HUES48 (cell line): ENCODE measurements at regions not wholly inside any gene's neighbourhood (a gene's known extent, or its start where the extent isn't known, plus 50 kb on each side); places are given as distances from the start of the nearest gene placed in this dataset.

ENCODE experiments used
- H3K27ac ChIP-seq: one replicate; pipeline ENCODE4 v1.7.0; 2013; ENCODE audit warnings: low read depth, low read length, inconsistent platforms
- H3K27me3 ChIP-seq: 2 replicates; pipeline ENCODE4 v1.6.1; 2013; ENCODE audit warnings: mild to moderate bottlenecking, low read length; ENCODE audit not compliant: control insufficient read depth, insufficient read depth
- H3K36me3 ChIP-seq: 2 replicates; pipeline ENCODE4 v1.6.1; 2013; ENCODE audit warnings: low read length; ENCODE audit not compliant: control insufficient read depth, insufficient read depth
- H3K4me1 ChIP-seq: 2 replicates; pipeline ENCODE4 v1.6.1; 2013; ENCODE audit warnings: mild to moderate bottlenecking, low read length; ENCODE audit not compliant: control insufficient read depth, insufficient read depth
- H3K4me3 ChIP-seq: 2 replicates; pipeline ENCODE4 v1.5.1; 2013; ENCODE audit warnings: mild to moderate bottlenecking, low read depth, low read length
- H3K9ac ChIP-seq: 2 replicates; pipeline ENCODE4 v1.6.1; 2013; ENCODE audit warnings: mild to moderate bottlenecking, low read depth, low read length, moderate library complexity
- H3K9me3 ChIP-seq: 2 replicates; pipeline ENCODE4 v1.6.1; 2013; ENCODE audit warnings: low read length; ENCODE audit not compliant: control insufficient read depth, insufficient read depth

GRCh38 chr12:114302606-114303315 is 103.2 kb downstream of the TBX5 start:
- Histone ChIP-seq H3K27ac (no peak overlapping the region), H3K4me1 (peaks cover 5% of the 10 kb centered on the region; the same call in 1 of the 2 replicates), H3K9me3 (no peaks in the 10 kb centered on the region), H3K9ac (no peak overlapping the region), H3K27me3 (no peaks in the 10 kb centered on the region), H3K36me3 (no peaks in the 10 kb centered on the region), H3K4me3 (no peak overlapping the region)

DNA sequence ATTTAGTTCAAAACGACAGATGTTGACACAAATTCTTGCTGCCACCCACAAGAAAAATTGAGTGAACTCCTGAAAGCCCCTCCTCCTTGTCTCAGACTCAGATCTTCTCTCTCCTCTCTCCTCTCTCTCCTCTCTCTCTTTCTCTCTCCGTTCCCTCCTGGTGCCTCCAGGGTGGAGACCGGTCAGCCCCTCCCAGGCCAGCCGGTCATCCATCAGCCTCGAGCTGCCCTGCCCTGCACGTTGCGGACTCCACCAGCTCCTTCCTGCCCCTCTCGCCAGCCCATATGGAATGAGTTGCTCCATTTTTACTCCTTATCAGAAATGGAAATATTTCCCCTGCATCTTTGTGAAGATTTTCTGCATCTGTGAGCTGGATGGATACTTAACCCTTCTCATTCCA is 103.8 kb downstream of the TBX5 start:
- Histone ChIP-seq H3K9me3 (no peaks in the 10 kb centered on the region), H3K4me3 (no peak overlapping the region), H3K27ac (no peak overlapping the region), H3K4me1 (peaks cover 5% of the 10 kb centered on the region; the same call in 1 of the 2 replicates), H3K27me3 (no peaks in the 10 kb centered on the region), H3K36me3 (no peaks in the 10 kb centered on the region), H3K9ac (no peak overlapping the region)

- Histone ChIP-seq H3K9ac (no peak overlapping the region), H3K9me3 (0 out of 2 replicates have a peak, but pooled peaks cover 10% of the 10 kb centered on the region), H3K27me3 (no peaks in the 10 kb centered on the region), H3K4me3 (no peak overlapping the region), H3K36me3 (no peaks in the 10 kb centered on the region), H3K4me1 (no peaks in the 10 kb centered on the region), H3K27ac (no peak overlapping the region)
These were observed 111.7 kb downstream of the TBX5 start for GRCh38 chr12:114294303-114294685.

DNA sequence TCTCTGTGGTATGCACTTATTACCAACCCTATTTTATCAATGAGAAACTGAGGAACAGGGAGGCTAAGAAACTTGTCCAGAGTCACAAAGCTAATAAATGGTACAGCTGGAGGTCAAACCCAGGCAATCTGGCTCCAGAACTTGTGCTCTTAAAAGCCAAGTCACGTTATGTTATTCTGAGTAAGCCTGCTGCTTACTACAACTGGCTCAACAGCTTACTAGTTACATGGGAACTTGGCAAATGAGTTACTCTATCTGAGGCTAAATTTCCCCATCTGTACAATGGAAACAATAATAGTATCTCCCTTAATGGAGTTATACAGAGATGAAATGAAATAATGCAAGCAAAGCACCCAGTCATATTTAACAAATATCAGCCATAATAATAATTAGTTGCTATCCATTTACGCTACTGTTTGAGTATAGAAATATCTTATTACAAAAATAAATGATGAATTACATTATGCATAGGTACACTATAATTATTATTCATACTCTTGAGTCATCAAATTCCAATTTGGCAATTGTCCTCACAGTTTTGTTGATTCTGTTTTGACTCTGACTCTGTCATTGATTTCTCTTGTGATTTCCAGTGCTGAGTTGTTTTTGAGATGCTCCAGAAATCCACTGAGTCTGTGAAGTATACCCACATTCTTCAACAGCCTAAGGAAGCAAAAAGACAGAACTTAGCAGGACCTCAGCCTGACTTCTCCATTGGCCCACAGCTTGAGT is 112.2 kb downstream of the TBX5 start:
- H3K9ac ChIP-seq, result no peak overlapping the region
- no peaks in the 10 kb centered on the region for H3K27me3 ChIP-seq
- H3K36me3 ChIP-seq, result no peaks in the 10 kb centered on the region
- H3K27ac ChIP-seq, result no peak overlapping the region
- H3K9me3 ChIP-seq, result 0 out of 2 replicates have a peak, but pooled peaks cover 10% of the 10 kb centered on the region
- no peaks in the 10 kb centered on the region for H3K4me1 ChIP-seq
- no peak overlapping the region for H3K4me3 ChIP-seq

DNA sequence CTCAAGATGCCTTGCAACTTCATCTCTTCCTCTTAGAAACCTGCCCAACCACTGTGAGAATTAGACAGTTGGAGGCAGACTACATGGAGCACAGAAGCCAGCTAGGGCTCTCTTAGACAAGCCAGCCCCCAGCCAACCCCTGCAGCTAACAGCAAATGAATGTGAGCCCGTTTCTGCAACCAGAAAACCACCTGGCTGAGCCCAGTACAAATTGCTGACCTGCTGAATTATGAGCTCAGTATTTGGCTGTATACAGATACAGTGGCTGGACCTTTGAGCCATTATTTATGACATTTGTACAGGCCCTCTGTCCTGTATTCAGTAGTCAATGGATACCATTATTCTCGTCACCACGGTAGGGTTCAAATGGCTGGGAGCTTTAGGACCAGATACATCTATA is 112.9 kb downstream of the TBX5 start:
- Histone ChIP-seq H3K9me3 (0 out of 2 replicates have a peak, but pooled peaks cover 10% of the 10 kb centered on the region), H3K9ac (no peak overlapping the region), H3K27me3 (no peaks in the 10 kb centered on the region), H3K4me3 (no peak overlapping the region; the same call in 1 of the 2 replicates), H3K36me3 (no peaks in the 10 kb centered on the region), H3K4me1 (no peaks in the 10 kb centered on the region), H3K27ac (no peak overlapping the region)

GRCh38 chr12:114291389-114292060 is 114.4 kb downstream of the TBX5 start:
- H3K36me3 ChIP-seq, result no peaks in the 10 kb centered on the region
- no peak overlapping the region for H3K9ac ChIP-seq
- H3K4me1 ChIP-seq, result peaks cover 4% of the 10 kb centered on the region
- no peaks in the 10 kb centered on the region for H3K27me3 ChIP-seq
- H3K27ac ChIP-seq, result no peak overlapping the region
- H3K9me3 ChIP-seq, result 0 out of 2 replicates have a peak, but pooled peaks cover 10% of the 10 kb centered on the region
- H3K4me3 ChIP-seq, result no peak overlapping the region

DNA sequence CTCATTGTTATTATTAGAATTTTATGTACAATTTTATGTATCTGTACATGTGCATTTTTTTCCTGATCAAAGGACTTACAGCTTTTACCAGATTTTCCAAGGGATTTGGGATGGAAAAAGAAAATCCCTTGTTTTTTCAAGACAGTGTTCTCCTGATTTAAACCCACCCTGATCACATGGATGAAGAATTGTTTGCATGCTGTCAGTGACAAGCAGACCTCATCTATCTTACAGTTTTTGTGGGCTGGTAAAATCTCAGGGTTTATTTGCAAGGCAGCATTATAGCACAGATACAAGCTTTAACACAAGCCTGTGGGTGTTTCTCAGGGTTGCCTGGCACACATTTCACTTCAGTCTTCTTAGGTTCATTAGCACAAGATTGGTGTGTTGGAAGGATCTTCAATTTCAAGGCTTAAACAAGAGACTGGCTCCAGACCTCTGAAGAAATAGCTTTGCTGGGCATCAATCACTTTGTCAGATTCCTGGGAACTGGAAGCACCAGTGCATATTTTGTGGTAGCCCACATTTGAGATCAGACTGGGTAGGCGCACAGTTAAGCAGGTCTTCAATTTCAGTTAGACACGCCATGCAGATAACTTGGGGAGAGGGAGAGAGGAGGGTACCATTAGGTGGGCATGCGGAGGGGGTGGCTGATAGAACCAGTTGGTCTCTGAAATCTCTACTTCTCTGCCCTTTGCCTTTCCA is 118.0 kb downstream of the TBX5 start:
- H3K4me1 ChIP-seq, result peaks cover 21% of the 10 kb centered on the region
- 0 out of 2 replicates have a peak, but pooled peaks cover 6% of the 10 kb centered on the region for H3K9me3 ChIP-seq
- H3K27ac ChIP-seq, result no peak overlapping the region
- no peak overlapping the region for H3K9ac ChIP-seq
- H3K36me3 ChIP-seq, result no peaks in the 10 kb centered on the region
- H3K4me3 ChIP-seq, result no peak overlapping the region
- no peaks in the 10 kb centered on the region for H3K27me3 ChIP-seq

- Histone ChIP-seq H3K27ac (peak overlapping the region; percentile 86), H3K4me3 (peak overlapping the region; percentile 44)
These were observed 119.8 kb downstream of the TBX5 start for GRCh38 chr12:114286145-114286544.

GRCh38 chr12:114285554-114285953 is 120.4 kb downstream of the TBX5 start:
- Histone ChIP-seq H3K36me3 (no peaks in the 10 kb centered on the region), H3K9me3 (no peaks in the 10 kb centered on the region), H3K27me3 (no peaks in the 10 kb centered on the region), H3K4me1 (peaks cover 21% of the 10 kb centered on the region), H3K9ac (no peak overlapping the region), H3K4me3 (no peak overlapping the region), H3K27ac (peak overlapping the region; percentile 86)

More at GRCh38 chr12:114286145-114286544, 119.8 kb downstream of the TBX5 start:
- Histone ChIP-seq H3K36me3 (no peaks in the 10 kb centered on the region), H3K9ac (no peak overlapping the region), H3K9me3 (no peaks in the 10 kb centered on the region), H3K27me3 (no peaks in the 10 kb centered on the region), H3K4me1 (peaks cover 21% of the 10 kb centered on the region)

DNA sequence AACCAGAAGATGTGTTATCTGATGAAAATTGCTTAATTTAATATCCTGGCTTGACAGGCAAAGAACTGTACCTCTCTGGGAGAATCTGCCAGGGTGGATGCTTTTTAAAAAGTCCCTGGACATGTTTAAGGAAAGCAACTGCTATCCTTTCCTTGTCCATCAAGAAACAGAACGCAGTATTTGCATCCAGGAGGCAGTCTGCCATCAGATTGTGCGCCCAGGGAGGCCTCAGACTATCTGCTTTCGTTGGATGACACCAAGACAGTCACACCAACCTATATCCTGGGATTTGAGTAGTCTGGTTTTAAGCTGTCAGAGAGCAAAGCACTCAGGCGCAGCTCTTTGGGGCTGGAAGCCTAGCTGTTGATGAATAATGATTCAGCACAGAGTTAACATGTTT is 121.9 kb downstream of the TBX5 start:
- no peaks in the 10 kb centered on the region for H3K36me3 ChIP-seq
- no peaks in the 10 kb centered on the region for H3K27me3 ChIP-seq
- no peak overlapping the region for H3K4me3 ChIP-seq
- no peak overlapping the region for H3K27ac ChIP-seq
- no peaks in the 10 kb centered on the region for H3K9me3 ChIP-seq
- H3K4me1 ChIP-seq, result peaks cover 21% of the 10 kb centered on the region
- no peak overlapping the region for H3K9ac ChIP-seq
